Right atrium auricular region (tissue), 2 donors: ENCODE measurements at regions not wholly inside any gene's neighbourhood (a gene's known extent, or its start where the extent isn't known, plus 50 kb on each side); places are given as distances from the start of the nearest gene placed in this dataset.

Experiments used
- DNase-seq: peaks from one replicate; pipeline ENCODE4 v3.0.0-alpha.2; 2019; ENCODE audit warnings: low spot score
- H3K27ac ChIP-seq, 2 donors: fragments of 200-600 bp; sonication (generic); 1 replicate in 1 of 2; 2 replicates in 1 of 2; pipeline ENCODE4 v1.5.1; 2016 to 2019
- H3K27me3 ChIP-seq, 2 donors: fragments of 200-600 bp; sonication (generic); one replicate each; pipeline versions ENCODE4 v1.5.1 to v1.6.0; 2017 to 2019
- H3K36me3 ChIP-seq: fragments of 200-600 bp; sonication (generic); one replicate; pipeline ENCODE4 v1.5.1; 2016
- H3K4me1 ChIP-seq, 2 donors: fragments of 200-600 bp; sonication (generic); one replicate each; pipeline versions ENCODE4 v1.5.1 to v1.6.0; 2017 to 2019
- H3K4me3 ChIP-seq, 2 donors: fragments of 200-600 bp; sonication (generic); 1 replicate in 1 of 2; 2 replicates in 1 of 2; pipeline ENCODE4 v1.5.1; 2017 to 2019; ENCODE audit warnings: mild to moderate bottlenecking in 1 of 2, moderate library complexity in 1 of 2
- H3K9me3 ChIP-seq, 2 donors: fragments of 200-600 bp; sonication (generic); one replicate each; pipeline ENCODE4 v1.5.1; 2019
- TF ChIP-seq, protein P1 (sequence below), 2 donors: fragments of 200-600 bp; sonication (generic); IDR thresholded peaks; one replicate each; pipeline ENCODE4 v1.5.1; 2019; ENCODE audit warnings: antibody characterized with exemption in 2 of 2

DNA sequence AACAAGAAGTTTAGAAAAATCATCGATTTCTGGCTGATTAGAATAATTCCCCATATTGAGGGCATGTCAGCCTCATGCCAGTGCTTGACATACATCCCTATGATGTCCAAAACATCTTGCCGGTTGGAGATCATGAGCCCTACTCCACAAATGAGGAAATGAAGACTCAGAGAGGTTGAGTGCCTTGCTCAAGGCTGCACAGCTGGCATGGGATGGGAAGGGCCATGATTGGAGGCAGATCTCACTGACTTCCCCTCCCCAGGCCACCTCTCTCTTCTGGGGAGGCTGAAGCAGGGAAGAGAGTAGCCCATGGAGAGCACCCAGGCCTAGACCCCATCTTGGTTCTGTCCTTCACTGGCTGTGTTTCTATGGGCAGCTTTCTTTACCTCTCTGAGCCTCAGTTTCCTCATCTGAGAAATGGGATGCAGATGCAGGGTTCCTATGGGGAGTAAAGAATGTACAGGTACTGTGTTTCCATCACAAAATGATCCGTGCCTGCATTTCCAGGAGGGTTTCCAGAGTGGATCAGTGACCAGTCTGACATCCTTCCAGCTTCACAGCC lies 145.7 kb downstream of the SYF2 start:
- H3K9me3 ChIP-seq = no peaks in the 10 kb centered on the region
- no peaks in the 10 kb centered on the region for H3K4me1 ChIP-seq
- H3K27me3 ChIP-seq = no peaks in the 10 kb centered on the region
- TF ChIP-seq, protein P1, sequence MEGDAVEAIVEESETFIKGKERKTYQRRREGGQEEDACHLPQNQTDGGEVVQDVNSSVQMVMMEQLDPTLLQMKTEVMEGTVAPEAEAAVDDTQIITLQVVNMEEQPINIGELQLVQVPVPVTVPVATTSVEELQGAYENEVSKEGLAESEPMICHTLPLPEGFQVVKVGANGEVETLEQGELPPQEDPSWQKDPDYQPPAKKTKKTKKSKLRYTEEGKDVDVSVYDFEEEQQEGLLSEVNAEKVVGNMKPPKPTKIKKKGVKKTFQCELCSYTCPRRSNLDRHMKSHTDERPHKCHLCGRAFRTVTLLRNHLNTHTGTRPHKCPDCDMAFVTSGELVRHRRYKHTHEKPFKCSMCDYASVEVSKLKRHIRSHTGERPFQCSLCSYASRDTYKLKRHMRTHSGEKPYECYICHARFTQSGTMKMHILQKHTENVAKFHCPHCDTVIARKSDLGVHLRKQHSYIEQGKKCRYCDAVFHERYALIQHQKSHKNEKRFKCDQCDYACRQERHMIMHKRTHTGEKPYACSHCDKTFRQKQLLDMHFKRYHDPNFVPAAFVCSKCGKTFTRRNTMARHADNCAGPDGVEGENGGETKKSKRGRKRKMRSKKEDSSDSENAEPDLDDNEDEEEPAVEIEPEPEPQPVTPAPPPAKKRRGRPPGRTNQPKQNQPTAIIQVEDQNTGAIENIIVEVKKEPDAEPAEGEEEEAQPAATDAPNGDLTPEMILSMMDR (IDR thresholded peaks at IDR 0.05) = no peak
- H3K36me3 ChIP-seq = no peaks in the 10 kb centered on the region
- H3K4me3 ChIP-seq = no peak overlapping the region
- no peak for DNase-seq
- no peak overlapping the region for H3K27ac ChIP-seq

DNA sequence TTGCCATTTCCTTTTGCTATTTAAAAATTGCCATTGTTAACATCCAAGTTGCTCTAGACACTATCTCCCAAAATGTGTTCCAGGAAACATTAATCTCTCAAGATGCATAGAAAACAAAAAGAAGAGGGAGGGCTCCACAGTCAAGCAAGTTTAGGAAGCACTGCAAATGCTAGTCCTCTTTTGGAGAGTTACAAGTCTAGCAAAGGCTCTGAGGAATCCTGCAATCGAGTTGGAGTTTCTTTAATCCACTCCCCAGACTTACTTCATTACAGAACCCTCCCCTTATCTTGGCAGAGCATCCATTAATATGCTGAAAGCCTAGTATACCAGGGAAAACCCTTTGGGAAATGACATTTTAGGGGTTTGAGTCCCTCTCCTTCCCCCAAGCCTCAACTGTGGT lies 147.9 kb downstream of the SYF2 start:
- Histone ChIP-seq H3K27me3 (no peaks in the 10 kb centered on the region), H3K4me1 (no peaks in the 10 kb centered on the region), H3K4me3 (no peak overlapping the region), H3K36me3 (no peaks in the 10 kb centered on the region), H3K9me3 (peaks cover 0 to 3% of the 10 kb centered on the region in 2 donors), H3K27ac (no peak overlapping the region)
- TF ChIP-seq, protein P1 (IDR thresholded peaks at IDR 0.05) = no peak
- DNase-seq = no peak

DNA sequence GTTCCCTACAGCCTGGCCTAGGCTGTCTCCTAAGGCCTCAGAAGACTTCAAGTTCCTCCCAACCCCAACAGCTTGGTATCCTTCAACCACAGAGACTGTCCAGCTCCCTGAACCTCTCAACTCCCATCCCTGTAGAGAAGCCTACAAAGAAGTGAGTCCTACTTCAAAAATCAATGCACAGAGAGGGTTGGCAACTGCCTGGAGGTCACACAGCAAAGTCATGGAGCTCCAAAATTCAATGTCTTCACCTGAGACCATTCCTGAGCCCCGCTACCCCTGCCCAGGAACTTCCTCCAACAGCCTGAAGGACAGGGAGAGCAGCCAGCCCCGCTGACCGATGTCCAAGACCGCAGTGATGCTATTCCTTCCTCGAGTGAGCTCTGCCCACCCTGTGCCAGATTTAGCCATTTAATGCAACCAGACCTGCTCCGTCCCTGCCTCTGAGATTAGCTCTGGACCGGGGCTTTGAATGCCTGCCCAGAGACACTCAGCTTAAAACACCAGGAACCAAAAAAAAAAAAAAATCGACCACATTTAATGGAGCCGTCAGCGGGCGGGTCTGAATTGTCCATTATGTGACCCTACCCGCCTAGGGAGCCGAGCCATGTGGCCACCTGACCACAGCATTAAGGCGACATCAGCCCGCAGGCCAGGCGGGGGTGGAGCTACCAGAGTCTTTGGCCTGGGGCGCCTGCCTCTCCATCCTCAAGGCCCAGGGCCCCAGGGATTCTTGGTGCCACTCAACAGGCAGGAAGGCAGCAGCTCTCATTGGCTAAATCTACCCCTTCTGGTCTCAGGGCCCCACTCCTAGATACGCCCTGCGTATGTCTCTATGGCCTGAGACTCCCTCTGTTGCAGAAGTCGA lies 148.6 kb downstream of the SYF2 start:
- peaks cover 0 to 10% of the 10 kb centered on the region in 2 donors for H3K9me3 ChIP-seq
- H3K4me3 ChIP-seq = no peak overlapping the region
- H3K27ac ChIP-seq = no peak overlapping the region
- DNase-seq = no peak
- H3K27me3 ChIP-seq = no peaks in the 10 kb centered on the region
- TF ChIP-seq, protein P1 (IDR thresholded peaks at IDR 0.05) = no peak
- H3K36me3 ChIP-seq = no peaks in the 10 kb centered on the region
- no peaks in the 10 kb centered on the region for H3K4me1 ChIP-seq

DNA sequence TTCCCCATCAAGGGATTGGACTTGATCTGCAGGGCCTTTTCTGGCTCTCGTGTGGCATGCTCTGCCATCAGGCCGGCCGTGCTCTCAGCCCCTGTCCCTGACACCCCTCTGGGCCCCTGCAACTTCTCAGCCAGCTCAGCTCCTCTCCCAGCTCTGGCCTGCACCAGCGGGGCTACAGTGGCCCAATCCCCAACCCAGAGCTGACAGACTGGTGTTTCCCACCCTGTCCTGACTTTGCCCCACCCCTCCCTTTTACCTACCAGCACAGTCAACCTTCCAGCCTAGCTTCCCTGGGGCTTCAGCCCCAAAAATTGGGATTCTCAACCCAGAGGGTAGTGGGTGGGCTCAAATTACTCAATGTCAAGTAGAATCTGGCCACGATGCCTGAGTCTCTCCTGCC lies 149.3 kb downstream of the SYF2 start:
- Histone ChIP-seq H3K27me3 (no peaks in the 10 kb centered on the region), H3K4me3 (no peak overlapping the region), H3K36me3 (no peaks in the 10 kb centered on the region), H3K9me3 (peaks cover 0 to 16% of the 10 kb centered on the region in 2 donors), H3K27ac (no peak overlapping the region), H3K4me1 (no peaks in the 10 kb centered on the region)
- DNase-seq = no peak
- TF ChIP-seq, protein P1 (IDR thresholded peaks at IDR 0.05) = no peak

GRCh38 chr1:25082216-25082899 lies 149.9 kb downstream of the SYF2 start:
- TF ChIP-seq, protein P1 (IDR thresholded peaks at IDR 0.05) = no peak
- DNase-seq = no peak
- H3K4me1 ChIP-seq = no peaks in the 10 kb centered on the region

More at GRCh38 chr1:25082216-25082899, 149.9 kb downstream of the SYF2 start:
- H3K27ac ChIP-seq = no peak overlapping the region
- no peaks in the 10 kb centered on the region for H3K27me3 ChIP-seq
- H3K4me3 ChIP-seq = no peak overlapping the region
- peaks cover 5 to 21% of the 10 kb centered on the region in 2 donors for H3K9me3 ChIP-seq
- H3K36me3 ChIP-seq = no peaks in the 10 kb centered on the region
